MG63 (cell line): ENCODE measurements at regions not wholly inside any gene's neighbourhood (a gene's known extent, or its start where the extent isn't known, plus 50 kb on each side); places are given as distances from the start of the nearest gene placed in this dataset.
A peak's percentile ranks its signal among the peaks of the same experiment; 100 is the strongest.

Experiments
- DNase-seq: peaks from one replicate; pipeline ENCODE4 v3.0.0-alpha.2; 2020
- H3K27me3 ChIP-seq: fragments of 250-450 bp; sonication (Bioruptor Pico); 2 replicates; pipeline ENCODE4 v1.5.1; 2020; ENCODE audit warnings: mild to moderate bottlenecking, moderate library complexity
- H3K36me3 ChIP-seq: fragments of 250-450 bp; sonication (Bioruptor Pico); 2 replicates; pipeline ENCODE4 v1.5.1; 2020; ENCODE audit warnings: mild to moderate bottlenecking, moderate library complexity
- H3K4me3 ChIP-seq: fragments of 250-450 bp; sonication (Bioruptor Pico); 2 replicates; pipeline ENCODE4 v1.5.1; 2020; ENCODE audit warnings: mild to moderate bottlenecking, moderate library complexity
- H3K9me3 ChIP-seq: fragments of 250-450 bp; sonication (Bioruptor Pico); 2 replicates; pipeline ENCODE4 v1.5.1; 2020; ENCODE audit warnings: mild to moderate bottlenecking, moderate library complexity

DNA sequence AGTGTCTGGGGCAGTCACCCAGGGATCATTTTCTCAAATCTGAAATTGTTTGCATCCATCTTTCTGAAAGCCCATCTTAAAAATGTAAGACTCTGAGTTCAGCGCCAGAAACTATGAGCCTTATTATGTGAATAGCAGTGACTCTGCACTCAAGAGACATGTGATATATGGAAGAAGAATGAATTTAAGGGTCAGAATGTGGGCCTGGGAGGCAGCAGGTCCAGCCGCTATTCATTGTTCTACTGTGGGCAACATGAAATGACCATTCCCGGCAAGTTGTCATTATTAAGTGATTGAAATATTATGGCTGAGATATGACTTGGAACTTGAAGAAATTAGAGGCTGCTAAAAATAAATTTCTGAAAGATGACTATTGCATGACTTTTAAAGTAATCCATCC, 228.6 kb upstream of the ARRDC4 start:
- no peaks in the 10 kb centered on the region for H3K9me3 ChIP-seq
- DNase-seq: no peak
- H3K27me3 ChIP-seq: no peaks in the 10 kb centered on the region
- no peaks in the 10 kb centered on the region for H3K36me3 ChIP-seq
- no peak overlapping the region for H3K4me3 ChIP-seq

GRCh38 chr15:97733373-97733772, 227.1 kb upstream of the ARRDC4 start:
- Histone ChIP-seq H3K4me3 (no peak overlapping the region), H3K27me3 (no peaks in the 10 kb centered on the region), H3K9me3 (no peaks in the 10 kb centered on the region), H3K36me3 (no peaks in the 10 kb centered on the region)
- DNase-seq: no peak

- no peaks in the 10 kb centered on the region for H3K9me3 ChIP-seq
- no peaks in the 10 kb centered on the region for H3K27me3 ChIP-seq
- DNase-seq: no peak
- no peaks in the 10 kb centered on the region for H3K36me3 ChIP-seq
- no peak overlapping the region for H3K4me3 ChIP-seq
Observed at GRCh38 chr15:97736748-97737147, 223.8 kb upstream of the ARRDC4 start.

- no peaks in the 10 kb centered on the region for H3K27me3 ChIP-seq
- no peaks in the 10 kb centered on the region for H3K36me3 ChIP-seq
- DNase-seq: no peak
- no peaks in the 10 kb centered on the region for H3K9me3 ChIP-seq
- no peak overlapping the region for H3K4me3 ChIP-seq
Observed at GRCh38 chr15:97745481-97746071, 214.9 kb upstream of the ARRDC4 start.

DNA sequence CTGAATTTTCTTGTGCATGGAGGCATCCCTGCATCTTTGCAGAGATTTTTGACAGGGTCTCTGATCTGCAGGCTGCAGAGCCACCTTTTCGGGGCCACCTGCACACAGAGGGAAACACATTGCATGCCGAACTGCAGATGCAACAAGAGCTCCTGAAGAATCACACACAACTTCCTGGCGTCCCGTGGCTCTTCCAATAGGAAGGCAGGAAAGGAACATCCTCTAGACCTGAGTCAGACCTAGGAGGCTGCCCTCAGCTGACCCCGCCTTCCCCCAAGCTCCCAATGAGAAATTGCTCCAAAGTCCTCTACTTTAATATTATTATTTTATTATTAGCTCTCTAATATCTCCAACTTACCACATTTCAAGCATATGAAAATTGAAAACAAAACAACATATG, 213.2 kb upstream of the ARRDC4 start:
- no peaks in the 10 kb centered on the region for H3K36me3 ChIP-seq
- H3K27me3 ChIP-seq: no peaks in the 10 kb centered on the region
- no peak overlapping the region for H3K4me3 ChIP-seq
- no peaks in the 10 kb centered on the region for H3K9me3 ChIP-seq
- DNase-seq: no peak

GRCh38 chr15:97748576-97748975, 211.9 kb upstream of the ARRDC4 start:
- no peaks in the 10 kb centered on the region for H3K27me3 ChIP-seq

GRCh38 chr15:97750060-97750459, 210.4 kb upstream of the ARRDC4 start:
- H3K27me3 ChIP-seq: no peaks in the 10 kb centered on the region
- H3K36me3 ChIP-seq: no peaks in the 10 kb centered on the region
- H3K9me3 ChIP-seq: no peaks in the 10 kb centered on the region
- no peak for DNase-seq
- no peak overlapping the region for H3K4me3 ChIP-seq

More at GRCh38 chr15:97748576-97748975, 211.9 kb upstream of the ARRDC4 start:
- H3K9me3 ChIP-seq: no peaks in the 10 kb centered on the region
- H3K4me3 ChIP-seq: no peak overlapping the region
- H3K36me3 ChIP-seq: no peaks in the 10 kb centered on the region
- no peak for DNase-seq

GRCh38 chr15:97755726-97756125, 204.8 kb upstream of the ARRDC4 start:
- H3K9me3 ChIP-seq: no peaks in the 10 kb centered on the region
- no peak for DNase-seq
- no peak overlapping the region for H3K4me3 ChIP-seq
- no peaks in the 10 kb centered on the region for H3K36me3 ChIP-seq
- H3K27me3 ChIP-seq: no peaks in the 10 kb centered on the region

- no peaks in the 10 kb centered on the region for H3K36me3 ChIP-seq
- no peak overlapping the region for H3K4me3 ChIP-seq
- no peaks in the 10 kb centered on the region for H3K27me3 ChIP-seq
- peak; percentile 75 for DNase-seq
- H3K9me3 ChIP-seq: no peaks in the 10 kb centered on the region
Observed at GRCh38 chr15:97759363-97759762, 201.1 kb upstream of the ARRDC4 start.

DNA sequence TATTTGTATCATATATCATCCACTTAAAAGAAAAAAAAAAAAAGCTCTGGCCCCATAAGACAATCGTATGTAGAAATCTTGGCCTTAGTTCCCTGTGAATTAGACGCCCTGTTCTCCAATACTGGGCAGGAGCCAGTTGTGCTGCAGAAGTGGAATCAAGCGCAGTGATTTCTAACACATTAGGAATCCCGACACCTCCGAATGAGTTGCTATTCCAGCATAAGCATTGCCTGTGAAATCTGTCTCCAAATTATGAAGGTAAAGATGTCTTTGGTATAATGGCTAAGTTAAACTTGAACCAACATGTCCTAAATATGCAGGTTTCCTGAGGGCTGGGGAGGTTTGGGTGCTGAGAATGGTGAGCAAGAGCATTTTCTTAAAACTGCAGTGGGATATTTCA, 199.4 kb upstream of the ARRDC4 start:
- no peak for DNase-seq
- Histone ChIP-seq H3K9me3 (no peaks in the 10 kb centered on the region; the same call in 1 of the 2 replicates), H3K27me3 (no peaks in the 10 kb centered on the region), H3K4me3 (no peak overlapping the region), H3K36me3 (no peaks in the 10 kb centered on the region)

GRCh38 chr15:97783240-97783639, 177.3 kb upstream of the ARRDC4 start:
- Histone ChIP-seq H3K4me3 (no peak overlapping the region), H3K27me3 (no peaks in the 10 kb centered on the region), H3K9me3 (no peaks in the 10 kb centered on the region), H3K36me3 (no peaks in the 10 kb centered on the region)
- DNase-seq: no peak

DNA sequence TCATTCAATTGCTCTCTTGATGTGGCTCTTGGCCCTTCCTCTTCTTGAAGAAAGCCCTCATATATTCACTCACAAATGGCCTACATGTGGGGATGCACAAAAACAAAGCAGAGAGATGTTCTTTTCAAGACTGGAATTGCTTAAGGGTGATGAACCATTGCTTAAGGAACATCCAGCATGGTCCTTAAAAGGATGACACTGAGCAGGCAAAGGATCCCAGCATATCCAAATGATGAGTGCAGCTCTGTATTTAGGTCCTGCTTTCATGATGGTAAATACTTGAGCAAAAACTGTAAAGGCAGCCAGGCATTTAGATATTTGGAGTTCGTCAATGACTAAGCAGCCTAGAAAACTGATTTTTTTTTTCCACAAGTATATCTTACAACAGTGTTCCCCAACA, 173.8 kb upstream of the ARRDC4 start:
- Histone ChIP-seq H3K4me3 (no peak overlapping the region), H3K36me3 (no peaks in the 10 kb centered on the region), H3K27me3 (no peaks in the 10 kb centered on the region), H3K9me3 (no peaks in the 10 kb centered on the region)
- DNase-seq: no peak

GRCh38 chr15:97790180-97790579, 170.3 kb upstream of the ARRDC4 start:
- Histone ChIP-seq H3K9me3 (no peaks in the 10 kb centered on the region), H3K27me3 (no peaks in the 10 kb centered on the region), H3K36me3 (no peaks in the 10 kb centered on the region), H3K4me3 (no peak overlapping the region)
- no peak for DNase-seq

DNA sequence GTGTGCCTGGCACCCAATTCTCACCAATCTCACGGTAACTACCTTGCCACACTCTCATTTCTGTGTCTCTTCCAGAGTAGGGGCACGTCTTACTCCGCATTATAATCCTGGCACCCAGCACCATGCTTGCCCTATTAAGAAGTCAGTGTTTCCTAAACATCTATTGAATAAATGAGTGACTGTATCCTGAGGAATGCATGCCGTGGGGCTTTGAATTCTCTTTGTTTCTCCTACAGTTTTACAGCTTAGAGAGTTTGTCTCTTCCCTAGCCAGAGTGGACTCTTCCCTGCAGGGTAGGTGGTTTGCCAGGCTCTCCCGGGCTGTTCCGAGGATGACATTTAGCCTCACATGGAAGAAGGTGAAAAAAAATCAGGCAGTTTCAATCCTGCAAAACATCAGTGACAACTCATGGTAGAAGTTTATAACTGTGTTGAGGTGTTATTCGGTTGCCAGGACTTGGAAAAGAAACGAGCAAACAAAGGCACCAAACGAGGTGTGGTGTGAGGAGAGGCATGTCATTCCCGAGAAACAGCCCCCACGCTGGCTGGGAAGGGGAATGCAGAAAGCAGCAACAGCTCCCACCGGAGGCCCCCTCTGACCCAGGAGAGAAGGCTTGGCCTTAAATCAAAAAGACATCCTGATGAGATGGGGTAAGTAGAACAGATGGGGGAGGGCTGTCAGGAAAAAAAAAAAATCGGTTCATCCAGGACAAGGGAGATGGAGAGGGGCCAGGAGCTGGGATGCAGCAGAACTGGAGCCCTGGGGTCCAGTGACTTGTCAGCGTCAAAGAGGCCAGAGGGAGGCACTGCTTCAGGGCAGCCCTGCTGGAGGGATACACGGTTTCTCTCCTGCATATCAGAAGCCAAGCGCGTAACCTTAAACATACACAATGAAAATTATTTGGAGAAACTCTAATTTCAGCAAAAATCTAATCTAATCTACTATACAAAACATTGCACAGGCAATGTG, 168.4 kb upstream of the ARRDC4 start:
- peak; percentile 43 for DNase-seq

DNA sequence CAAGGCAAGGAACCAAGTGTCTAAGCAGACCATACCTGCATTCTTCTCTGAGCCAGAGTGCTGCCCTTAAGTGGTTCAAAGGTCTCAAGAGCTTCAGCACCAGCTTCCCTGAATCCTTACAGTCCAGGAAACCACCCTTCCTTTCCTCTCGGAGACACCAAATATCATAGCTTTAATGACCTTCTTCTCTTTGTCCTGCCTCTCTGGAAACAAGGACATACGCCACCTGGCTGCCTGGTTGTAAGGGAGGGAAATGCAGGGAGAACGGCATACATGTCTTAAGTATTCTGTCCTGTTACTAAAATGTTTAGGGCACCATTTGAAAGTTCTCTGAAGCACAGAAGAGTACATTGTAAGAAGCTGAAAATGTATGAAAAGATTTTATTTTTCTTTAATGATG, 155.6 kb upstream of the ARRDC4 start:
- Histone ChIP-seq H3K27me3 (no peaks in the 10 kb centered on the region), H3K36me3 (no peaks in the 10 kb centered on the region), H3K4me3 (no peak overlapping the region), H3K9me3 (no peaks in the 10 kb centered on the region)
- no peak for DNase-seq

More for the DNA sequence above, 168.4 kb upstream of the ARRDC4 start:
- H3K27me3 ChIP-seq: no peaks in the 10 kb centered on the region
- no peak overlapping the region for H3K4me3 ChIP-seq
- H3K9me3 ChIP-seq: no peaks in the 10 kb centered on the region
- no peaks in the 10 kb centered on the region for H3K36me3 ChIP-seq

DNA sequence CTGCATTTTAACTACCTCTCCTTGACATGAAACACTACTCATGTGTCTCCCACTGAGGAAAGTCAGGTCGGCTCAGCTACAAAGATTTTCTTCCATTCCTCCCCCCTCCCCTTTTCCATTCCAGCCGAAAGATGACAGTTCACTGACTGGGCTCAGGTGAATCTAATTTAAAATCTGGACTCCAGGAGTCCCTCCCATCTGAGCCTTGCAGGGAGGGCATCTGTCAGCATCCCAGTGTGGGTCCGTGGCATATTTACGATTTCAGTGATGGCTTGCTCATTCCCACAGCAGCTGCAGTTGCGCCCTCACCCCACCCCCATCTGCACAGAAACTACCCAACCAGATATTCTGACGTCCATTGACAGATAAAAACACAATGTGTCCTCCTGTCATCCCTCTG, 153.7 kb upstream of the ARRDC4 start:
- Histone ChIP-seq H3K4me3 (no peak overlapping the region), H3K27me3 (no peaks in the 10 kb centered on the region), H3K9me3 (peaks cover 2% of the 10 kb centered on the region), H3K36me3 (no peaks in the 10 kb centered on the region)
- no peak for DNase-seq

GRCh38 chr15:97815835-97816234, 144.7 kb upstream of the ARRDC4 start:
- no peaks in the 10 kb centered on the region for H3K27me3 ChIP-seq
- no peak for DNase-seq
- no peaks in the 10 kb centered on the region for H3K36me3 ChIP-seq
- H3K4me3 ChIP-seq: no peak overlapping the region
- peaks cover 6% of the 10 kb centered on the region for H3K9me3 ChIP-seq
